Testis (tissue), 2 donors: ENCODE measurements at regions not wholly inside any gene's neighbourhood (a gene's known extent, or its start where the extent isn't known, plus 50 kb on each side); places are given as distances from the start of the nearest gene placed in this dataset.

Experiments
- DNase-seq: peaks from one replicate; pipeline ENCODE4 v3.0.0-alpha.2; 2019
- H3K27ac ChIP-seq, 2 donors: fragments of 200-600 bp; sonication (generic); one replicate each; pipeline ENCODE4 v1.5.1; 2019
- H3K27me3 ChIP-seq: fragments of 200-600 bp; sonication (generic); one replicate; pipeline ENCODE4 v1.5.1; 2019
- H3K36me3 ChIP-seq: fragments of 200-600 bp; sonication (generic); one replicate; pipeline ENCODE4 v1.5.1; 2017; ENCODE audit warnings: low read depth; ENCODE audit errors: missing control alignments
- H3K4me1 ChIP-seq: fragments of 200-600 bp; sonication (generic); one replicate; pipeline ENCODE4 v1.5.1; 2019
- H3K4me3 ChIP-seq, 2 donors: fragments of 200-600 bp; sonication (generic); one replicate each; pipeline ENCODE4 v1.5.1; 2017 to 2019
- H3K9me3 ChIP-seq: fragments of 200-600 bp; sonication (generic); one replicate; pipeline ENCODE4 v1.5.1; 2017
- POLR2A ChIP-seq: fragments of 450-650 bp; IDR thresholded peaks from one replicate; pipeline ENCODE4 v1.6.1; 2017; ENCODE audit warnings: antibody characterized with exemption, mild to moderate bottlenecking, moderate library complexity
- WGBS, 2 donors: methylation state at CpG; one replicate each; pipeline ENCODE4 v1.1.5; 2018; 5-methylcytosine and 5-hydroxymethylcytosine counted together
- intact Hi-C: fragments of 100-400 bp; cut with DNase I; formaldehyde crosslinking; loops from one replicate; pipeline ENCODE4 v1.15.1; 2023; ENCODE audit warnings: low total_unique reads
- TF ChIP-seq, protein P1 (sequence below), 3 experiments: fragments of 450-650 bp in 2 of 3; fragments of 200-600 bp in 1 of 3; sonication (generic) in 1 of 3; IDR thresholded peaks; one replicate each; pipeline ENCODE4 v1.5.1; 2016 to 2019; ENCODE audit warnings: antibody characterized with exemption in 3 of 3, mild to moderate bottlenecking in 2 of 3, moderate library complexity in 1 of 3

DNA sequence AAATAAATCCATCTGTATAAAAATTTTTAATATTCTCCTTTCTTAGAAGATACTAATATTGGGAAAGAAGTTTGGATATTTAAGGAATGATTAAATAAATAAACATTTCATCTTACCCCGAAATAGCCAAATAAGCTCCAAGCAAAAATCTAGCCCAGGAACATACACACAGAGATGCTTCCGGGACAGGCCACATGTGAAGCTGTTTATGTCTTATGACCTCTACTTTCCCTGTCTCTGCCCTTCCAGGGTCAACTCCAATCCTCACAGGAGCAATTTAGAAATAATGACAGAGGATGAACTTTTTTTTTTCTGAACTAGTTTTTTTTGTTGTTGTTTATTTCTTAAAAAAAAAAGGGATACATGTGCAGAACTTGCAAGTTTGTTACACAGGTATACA is 89.4 kb downstream of the BTG1 start:
- TF ChIP-seq POLR2A, result no peak
- TF ChIP-seq, protein P1, sequence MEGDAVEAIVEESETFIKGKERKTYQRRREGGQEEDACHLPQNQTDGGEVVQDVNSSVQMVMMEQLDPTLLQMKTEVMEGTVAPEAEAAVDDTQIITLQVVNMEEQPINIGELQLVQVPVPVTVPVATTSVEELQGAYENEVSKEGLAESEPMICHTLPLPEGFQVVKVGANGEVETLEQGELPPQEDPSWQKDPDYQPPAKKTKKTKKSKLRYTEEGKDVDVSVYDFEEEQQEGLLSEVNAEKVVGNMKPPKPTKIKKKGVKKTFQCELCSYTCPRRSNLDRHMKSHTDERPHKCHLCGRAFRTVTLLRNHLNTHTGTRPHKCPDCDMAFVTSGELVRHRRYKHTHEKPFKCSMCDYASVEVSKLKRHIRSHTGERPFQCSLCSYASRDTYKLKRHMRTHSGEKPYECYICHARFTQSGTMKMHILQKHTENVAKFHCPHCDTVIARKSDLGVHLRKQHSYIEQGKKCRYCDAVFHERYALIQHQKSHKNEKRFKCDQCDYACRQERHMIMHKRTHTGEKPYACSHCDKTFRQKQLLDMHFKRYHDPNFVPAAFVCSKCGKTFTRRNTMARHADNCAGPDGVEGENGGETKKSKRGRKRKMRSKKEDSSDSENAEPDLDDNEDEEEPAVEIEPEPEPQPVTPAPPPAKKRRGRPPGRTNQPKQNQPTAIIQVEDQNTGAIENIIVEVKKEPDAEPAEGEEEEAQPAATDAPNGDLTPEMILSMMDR (IDR thresholded peaks at IDR 0.05), result no peak
- Histone ChIP-seq H3K27ac (no peak overlapping the region), H3K9me3 (no peaks in the 10 kb centered on the region), H3K4me3 (no peak overlapping the region), H3K4me1 (no peaks in the 10 kb centered on the region), H3K36me3 (no peaks in the 10 kb centered on the region), H3K27me3 (no peaks in the 10 kb centered on the region)
- 52 to 60% methylated on average over 2 of the region's 2 CpGs for WGBS, 2 donors
- no peak for DNase-seq
- intact Hi-C loops, result no loop called here

GRCh38 chr12:92055877-92056276 is 89.8 kb downstream of the BTG1 start:
- TF ChIP-seq, protein P1 (IDR thresholded peaks at IDR 0.05), result no peak
- no peak for TF ChIP-seq POLR2A
- intact Hi-C loops, result no loop called here
- 90 to 91% methylated on average over 4 of the region's 4 CpGs for WGBS, 2 donors

DNA sequence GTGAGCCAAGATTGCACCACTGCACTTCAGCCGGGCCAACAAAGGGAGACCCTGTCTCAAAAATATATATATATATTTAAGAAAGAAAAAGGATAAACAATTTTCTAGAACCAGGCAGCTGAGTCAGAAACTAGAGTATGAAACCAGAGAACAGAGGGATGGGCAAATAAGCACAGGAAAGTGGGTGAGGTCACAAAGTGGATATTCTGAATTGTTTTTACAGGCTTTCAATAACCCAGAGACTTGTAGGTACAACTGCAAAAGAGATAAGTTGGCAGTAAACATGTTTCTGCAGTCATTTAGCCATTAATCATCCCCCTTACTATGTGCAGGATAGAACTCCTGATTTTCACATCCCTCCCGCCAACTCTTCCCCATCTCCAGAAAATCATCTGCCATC is 94.2 kb downstream of the BTG1 start:
- 93 to 94% methylated on average over 2 of the region's 2 CpGs for WGBS, 2 donors
- Histone ChIP-seq H3K4me1 (no peaks in the 10 kb centered on the region), H3K27ac (no peak overlapping the region), H3K9me3 (no peaks in the 10 kb centered on the region), H3K27me3 (no peaks in the 10 kb centered on the region), H3K36me3 (no peaks in the 10 kb centered on the region), H3K4me3 (no peak overlapping the region)
- no peak for DNase-seq
- TF ChIP-seq, protein P1 (IDR thresholded peaks at IDR 0.05), result no peak
- no peak for TF ChIP-seq POLR2A
- intact Hi-C loops, result no loop called here

More at GRCh38 chr12:92055877-92056276, 89.8 kb downstream of the BTG1 start:
- Histone ChIP-seq H3K36me3 (no peaks in the 10 kb centered on the region), H3K4me1 (no peaks in the 10 kb centered on the region), H3K27ac (no peak overlapping the region), H3K9me3 (no peaks in the 10 kb centered on the region), H3K27me3 (no peaks in the 10 kb centered on the region), H3K4me3 (no peak overlapping the region)
- DNase-seq, result no peak

DNA sequence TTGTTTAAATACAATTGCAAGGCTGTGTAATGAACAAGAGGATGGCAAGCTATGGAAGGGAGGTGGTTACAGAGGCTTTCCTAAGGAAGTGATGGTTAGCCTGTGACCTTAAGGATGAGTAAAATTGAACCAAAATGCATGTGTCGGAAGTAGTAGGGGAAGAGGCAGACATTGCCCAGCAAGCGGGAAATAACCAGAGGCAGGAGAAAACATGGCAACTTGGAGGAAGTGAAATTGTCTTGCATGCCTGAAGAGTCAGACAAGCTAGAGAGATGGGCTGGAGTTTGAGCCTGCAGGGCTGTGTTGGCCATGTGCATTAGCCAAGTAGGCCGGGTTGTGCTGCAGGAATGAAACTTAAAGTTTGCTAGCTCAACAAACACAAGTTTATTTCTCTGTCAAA is 96.2 kb downstream of the BTG1 start:
- no peaks in the 10 kb centered on the region for H3K36me3 ChIP-seq
- no peaks in the 10 kb centered on the region for H3K9me3 ChIP-seq
- DNase-seq, result no peak
- H3K27me3 ChIP-seq, result no peaks in the 10 kb centered on the region
- intact Hi-C loops, result no loop called here
- 73 to 74% methylated on average over 3 of the region's 3 CpGs for WGBS, 2 donors
- TF ChIP-seq POLR2A, result no peak
- TF ChIP-seq, protein P1 (IDR thresholded peaks at IDR 0.05), result no peak
- no peaks in the 10 kb centered on the region for H3K4me1 ChIP-seq
- no peak overlapping the region for H3K27ac ChIP-seq
- no peak overlapping the region for H3K4me3 ChIP-seq

GRCh38 chr12:92047393-92047826 is 98.2 kb downstream of the BTG1 start:
- no peaks in the 10 kb centered on the region for H3K36me3 ChIP-seq
- no peak overlapping the region for H3K4me3 ChIP-seq
- no peak overlapping the region for H3K27ac ChIP-seq
- H3K9me3 ChIP-seq, result no peaks in the 10 kb centered on the region
- TF ChIP-seq, protein P1 (IDR thresholded peaks at IDR 0.05), result no peak
- TF ChIP-seq POLR2A, result no peak
- no peaks in the 10 kb centered on the region for H3K27me3 ChIP-seq
- intact Hi-C loops, result no loop called here
- DNase-seq, result no peak
- 91 to 98% methylated on average over 2 of the region's 2 CpGs for WGBS, 2 donors
- H3K4me1 ChIP-seq, result no peaks in the 10 kb centered on the region
